ENCODE measurements at regions not wholly inside any gene's neighbourhood (a gene's known extent, or its start where the extent isn't known, plus 50 kb on each side); places are given as distances from the start of the nearest gene placed in this dataset.

DNA sequence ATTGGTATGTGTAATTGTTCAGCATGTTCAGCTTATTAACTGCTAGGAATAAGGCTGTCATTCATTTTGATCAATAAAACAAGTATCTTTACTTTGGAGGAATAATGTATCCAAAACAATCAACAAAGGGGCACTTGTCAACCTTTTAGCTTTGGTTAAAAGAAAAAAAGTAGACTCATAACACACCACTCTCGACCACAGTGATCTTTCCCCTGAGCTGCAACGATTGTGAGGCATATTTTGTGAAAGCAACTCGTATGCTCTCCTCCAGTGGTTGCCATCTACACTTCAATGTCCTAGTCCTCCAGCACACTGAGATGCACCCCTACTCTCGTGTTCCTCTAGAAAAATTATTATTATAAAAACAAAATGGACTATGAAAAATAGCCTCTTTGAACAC lies 60.1 kb upstream of the PDE7B start:
- TF ChIP-seq, protein P1, sequence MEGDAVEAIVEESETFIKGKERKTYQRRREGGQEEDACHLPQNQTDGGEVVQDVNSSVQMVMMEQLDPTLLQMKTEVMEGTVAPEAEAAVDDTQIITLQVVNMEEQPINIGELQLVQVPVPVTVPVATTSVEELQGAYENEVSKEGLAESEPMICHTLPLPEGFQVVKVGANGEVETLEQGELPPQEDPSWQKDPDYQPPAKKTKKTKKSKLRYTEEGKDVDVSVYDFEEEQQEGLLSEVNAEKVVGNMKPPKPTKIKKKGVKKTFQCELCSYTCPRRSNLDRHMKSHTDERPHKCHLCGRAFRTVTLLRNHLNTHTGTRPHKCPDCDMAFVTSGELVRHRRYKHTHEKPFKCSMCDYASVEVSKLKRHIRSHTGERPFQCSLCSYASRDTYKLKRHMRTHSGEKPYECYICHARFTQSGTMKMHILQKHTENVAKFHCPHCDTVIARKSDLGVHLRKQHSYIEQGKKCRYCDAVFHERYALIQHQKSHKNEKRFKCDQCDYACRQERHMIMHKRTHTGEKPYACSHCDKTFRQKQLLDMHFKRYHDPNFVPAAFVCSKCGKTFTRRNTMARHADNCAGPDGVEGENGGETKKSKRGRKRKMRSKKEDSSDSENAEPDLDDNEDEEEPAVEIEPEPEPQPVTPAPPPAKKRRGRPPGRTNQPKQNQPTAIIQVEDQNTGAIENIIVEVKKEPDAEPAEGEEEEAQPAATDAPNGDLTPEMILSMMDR (IDR thresholded peaks at IDR 0.05; ENCODE audit: insufficient read depth, low read length, poor library complexity, severe bottlenecking) = no peak
- TF ChIP-seq EZH2phosphoT487 (conservative IDR thresholded peaks at IDR 0.05; ENCODE audit: low read length) = no peak

Measured in SU-DHL-6 (cell line).